H9 (cell line): ENCODE measurements at regions not wholly inside any gene's neighbourhood (a gene's known extent, or its start where the extent isn't known, plus 50 kb on each side); places are given as distances from the start of the nearest gene placed in this dataset.

ENCODE experiments used
- DNase-seq: peaks from one replicate; pipeline ENCODE4 v3.0.0-alpha.2; 2017
- H2AFZ ChIP-seq: one replicate; pipeline ENCODE4 v1.6.1; 2013; ENCODE audit warnings: mild to moderate bottlenecking, low read length, control low read depth, moderate library complexity
- H2AK5ac ChIP-seq: 2 replicates; pipeline ENCODE4 v1.6.1; 2013; ENCODE audit warnings: low read length, control low read depth, mixed read lengths; ENCODE audit not compliant: insufficient read length
- H2BK120ac ChIP-seq: one replicate; pipeline ENCODE4 v1.6.1; 2013; ENCODE audit warnings: low read depth, mild to moderate bottlenecking, low read length, control low read depth, inconsistent platforms; ENCODE audit not compliant: poor library complexity, severe bottlenecking
- H2BK12ac ChIP-seq: 2 replicates; pipeline ENCODE4 v1.6.1; 2013; ENCODE audit warnings: low read length, control low read depth, mixed read lengths, low read depth; ENCODE audit not compliant: insufficient read length
- H2BK15ac ChIP-seq: 2 replicates; pipeline ENCODE4 v1.6.1; 2013; ENCODE audit warnings: low read depth, low read length, control low read depth
- H2BK20ac ChIP-seq: one replicate; pipeline ENCODE4 v1.6.1; 2013; ENCODE audit warnings: low read depth, mild to moderate bottlenecking, low read length, control low read depth, inconsistent platforms; ENCODE audit not compliant: poor library complexity, severe bottlenecking
- H2BK5ac ChIP-seq: 2 replicates; pipeline ENCODE4 v1.6.1; 2013; ENCODE audit warnings: low read length, control low read depth, mixed read lengths; ENCODE audit not compliant: insufficient read length
- H3K14ac ChIP-seq: 2 replicates; pipeline ENCODE4 v1.6.1; 2013; ENCODE audit warnings: low read length, control low read depth; ENCODE audit not compliant: insufficient read depth
- H3K18ac ChIP-seq: 2 replicates; pipeline ENCODE4 v1.6.1; 2013; ENCODE audit warnings: low read depth, mild to moderate bottlenecking, mixed read lengths, low read length, control low read depth; ENCODE audit not compliant: insufficient read length
- H3K23ac ChIP-seq: 2 replicates; pipeline ENCODE4 v1.6.1; 2013; ENCODE audit warnings: low read length, control low read depth, mixed read lengths, low read depth; ENCODE audit not compliant: insufficient read length
- H3K23me2 ChIP-seq: 2 replicates; pipeline ENCODE4 v1.6.1; 2013; ENCODE audit warnings: low read depth, mild to moderate bottlenecking, mixed read lengths, low read length, control low read depth; ENCODE audit not compliant: insufficient read length, poor library complexity, severe bottlenecking
- H3K27ac ChIP-seq: 2 replicates; pipeline ENCODE4 v1.5.1; 2013; ENCODE audit warnings: low read length, control low read depth, mixed read lengths, low read depth; ENCODE audit not compliant: insufficient read length
- H3K27me3 ChIP-seq: 2 replicates; pipeline ENCODE4 v1.6.1; 2013; ENCODE audit warnings: low read length, control low read depth, inconsistent platforms; ENCODE audit not compliant: insufficient read depth
- H3K4ac ChIP-seq: 2 replicates; pipeline ENCODE4 v1.6.1; 2013; ENCODE audit warnings: low read depth, mild to moderate bottlenecking, control low read depth, inconsistent platforms, low read length, moderate library complexity
- H3K4me1 ChIP-seq: 2 replicates; pipeline ENCODE4 v1.6.1; 2013; ENCODE audit warnings: low read length, control low read depth, inconsistent platforms; ENCODE audit not compliant: insufficient read depth
- H3K4me2 ChIP-seq: 2 replicates; pipeline ENCODE4 v1.6.1; 2013; ENCODE audit warnings: low read length, control low read depth, mixed read lengths; ENCODE audit not compliant: insufficient read length, insufficient read depth
- H3K56ac ChIP-seq: 2 replicates; pipeline ENCODE4 v1.6.1; 2013; ENCODE audit warnings: low read depth, mild to moderate bottlenecking, mixed read lengths, low read length, control low read depth; ENCODE audit not compliant: insufficient read length
- H3K79me1 ChIP-seq: 2 replicates; pipeline ENCODE4 v1.6.1; 2013; ENCODE audit warnings: low read depth, mild to moderate bottlenecking, moderate library complexity, low read length, control low read depth, inconsistent platforms; ENCODE audit not compliant: insufficient read depth, poor library complexity, severe bottlenecking
- H3K79me2 ChIP-seq: 2 replicates; pipeline ENCODE4 v1.6.1; 2013; ENCODE audit warnings: low read length, control low read depth, inconsistent platforms; ENCODE audit not compliant: insufficient read depth
- H3K9ac ChIP-seq: 2 replicates; pipeline ENCODE4 v1.6.1; 2013; ENCODE audit warnings: low read length, control low read depth, mixed read lengths; ENCODE audit not compliant: insufficient read length; ENCODE audit errors: extremely low read depth
- H3K9me3 ChIP-seq: one replicate; pipeline ENCODE4 v1.6.1; 2013; ENCODE audit warnings: low read depth, low read length, inconsistent platforms; ENCODE audit not compliant: control insufficient read depth
- H3T11ph ChIP-seq: one replicate; pipeline ENCODE4 v1.6.1; 2013; ENCODE audit warnings: mild to moderate bottlenecking, low read length, control low read depth, inconsistent platforms
- H4K20me1 ChIP-seq: one replicate; pipeline ENCODE4 v1.6.1; 2013; ENCODE audit not compliant: control insufficient read depth, insufficient read length, insufficient read depth
- H4K5ac ChIP-seq: 2 replicates; pipeline ENCODE4 v1.6.1; 2013; ENCODE audit warnings: low read depth, mild to moderate bottlenecking, mixed read lengths, low read length, control low read depth; ENCODE audit not compliant: insufficient read length
- H4K8ac ChIP-seq: replicated peaks from 2 replicates; pipeline ENCODE4 v1.6.1; 2013; ENCODE audit warnings: low read length, control low read depth, mixed read lengths, low read depth; ENCODE audit not compliant: insufficient read length
- H4K91ac ChIP-seq: 2 replicates; pipeline ENCODE4 v1.6.1; 2013; ENCODE audit warnings: low read depth, mild to moderate bottlenecking, moderate library complexity, mixed read lengths, low read length, control low read depth; ENCODE audit not compliant: insufficient read length
- H3K27ac Mint-ChIP-seq, 3 experiments: 2 replicates in 2 of 3; 3 replicates in 1 of 3; pipeline ENCODE4 v1.8.0; 2020 to 2021; ENCODE audit warnings: mixed read lengths in 3 of 3, mild to moderate bottlenecking in 1 of 3, moderate library complexity in 1 of 3
- H3K27me3 Mint-ChIP-seq: 2 replicates; pipeline ENCODE4 v1.8.0; 2021; ENCODE audit warnings: low read depth, mild to moderate bottlenecking, moderate library complexity, mixed read lengths
- H3K36me3 Mint-ChIP-seq, 3 experiments: 2 replicates in 2 of 3; 3 replicates in 1 of 3; pipeline ENCODE4 v1.8.0; 2020 to 2021; ENCODE audit warnings: low read depth in 3 of 3, mixed read lengths in 3 of 3; ENCODE audit not compliant: insufficient read depth in 1 of 3
- H3K4me1 Mint-ChIP-seq, 2 experiments: 2 replicates each; pipeline ENCODE4 v1.8.0; 2020; ENCODE audit warnings: mixed read lengths in 2 of 2
- H3K4me3 Mint-ChIP-seq, 2 experiments: 2 replicates in 1 of 2; 3 replicates in 1 of 2; pipeline ENCODE4 v1.8.0; 2020 to 2021; ENCODE audit warnings: mild to moderate bottlenecking in 2 of 2, mixed read lengths in 2 of 2, moderate library complexity in 1 of 2
- H3K9me3 Mint-ChIP-seq, 2 experiments: 2 replicates in 1 of 2; 3 replicates in 1 of 2; pipeline ENCODE4 v1.8.0; 2020; ENCODE audit warnings: mild to moderate bottlenecking in 2 of 2, mixed read lengths in 2 of 2, moderate library complexity in 1 of 2
- WGBS: extraction: QIAGEN DNeasy Blood & Tissue Kit; methylation state at CpG from one replicate; pipeline ENCODE4 v1.1.7; 2013; ENCODE audit warnings: missing lambda C conversion rate, low lambda C conversion rate, mixed read lengths; ENCODE audit not compliant: insufficient read length; ENCODE audit errors: extremely low coverage; 5-methylcytosine and 5-hydroxymethylcytosine counted together
- TF ChIP-seq, protein P1 (sequence below): fragments of 200-600 bp; sonication (generic); conservative IDR thresholded peaks from 3 replicates; pipeline ENCODE4 v1.8.0; 2021; ENCODE audit warnings: antibody characterized with exemption, mild to moderate bottlenecking

DNA sequence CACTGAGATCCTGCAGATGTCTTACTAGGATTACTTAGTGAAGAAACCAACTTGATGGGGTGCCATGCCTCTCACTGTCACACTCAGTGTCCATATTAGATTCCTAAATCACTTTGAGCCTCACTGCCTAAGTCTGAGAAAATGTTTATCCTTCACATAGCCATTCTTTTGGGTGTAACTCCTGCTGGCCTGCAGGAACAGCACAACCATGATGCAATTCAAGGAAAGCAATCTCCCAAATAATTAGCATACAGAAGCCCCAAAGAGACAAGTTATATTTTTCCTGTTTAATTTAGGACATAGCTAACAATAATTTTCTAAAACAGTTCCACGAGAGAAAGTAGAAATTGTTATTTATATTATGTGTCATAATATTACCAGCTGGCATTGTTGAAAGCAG, 655.5 kb downstream of the KCNA4 start:
- Histone ChIP-seq H3K4ac (no peak overlapping the region), H2AK5ac (no peak overlapping the region), H2BK15ac (no peak overlapping the region), H3K27ac (no peak overlapping the region), H3K9me3 (no peaks in the 10 kb centered on the region), H3K18ac (no peak overlapping the region), H4K5ac (no peak overlapping the region), H3K27me3 (peaks cover 32% of the 10 kb centered on the region), H3K56ac (no peak overlapping the region), H3T11ph (no peak overlapping the region), H4K20me1 (no peaks in the 10 kb centered on the region), H3K14ac (no peak overlapping the region), H3K4me2 (no peak overlapping the region), H4K91ac (no peak overlapping the region), H3K4me1 (no peaks in the 10 kb centered on the region), H2AFZ (no peak overlapping the region), H3K79me2 (no peaks in the 10 kb centered on the region), H2BK20ac (no peak overlapping the region), H3K79me1 (no peaks in the 10 kb centered on the region), H2BK5ac (no peak overlapping the region), H4K8ac (no peak overlapping the region), H2BK120ac (no peak overlapping the region), H3K9ac (no peak overlapping the region), H3K23ac (no peak overlapping the region), H3K23me2 (no peaks in the 10 kb centered on the region), H2BK12ac (no peak overlapping the region)
- Mint-ChIP-seq H3K27ac (no peak overlapping the region), H3K9me3 (0 out of 5 replicates have a peak, but pooled peaks cover 0 to 4% of the 10 kb centered on the region in 2 experiments), H3K27me3 (peaks cover 89% of the 10 kb centered on the region), H3K36me3 (no peaks in the 10 kb centered on the region; a peak in 1 of 7 replicates), H3K4me3 (no peak overlapping the region), H3K4me1 (no peaks in the 10 kb centered on the region)
- no peak for DNase-seq
- TF ChIP-seq, protein P1, sequence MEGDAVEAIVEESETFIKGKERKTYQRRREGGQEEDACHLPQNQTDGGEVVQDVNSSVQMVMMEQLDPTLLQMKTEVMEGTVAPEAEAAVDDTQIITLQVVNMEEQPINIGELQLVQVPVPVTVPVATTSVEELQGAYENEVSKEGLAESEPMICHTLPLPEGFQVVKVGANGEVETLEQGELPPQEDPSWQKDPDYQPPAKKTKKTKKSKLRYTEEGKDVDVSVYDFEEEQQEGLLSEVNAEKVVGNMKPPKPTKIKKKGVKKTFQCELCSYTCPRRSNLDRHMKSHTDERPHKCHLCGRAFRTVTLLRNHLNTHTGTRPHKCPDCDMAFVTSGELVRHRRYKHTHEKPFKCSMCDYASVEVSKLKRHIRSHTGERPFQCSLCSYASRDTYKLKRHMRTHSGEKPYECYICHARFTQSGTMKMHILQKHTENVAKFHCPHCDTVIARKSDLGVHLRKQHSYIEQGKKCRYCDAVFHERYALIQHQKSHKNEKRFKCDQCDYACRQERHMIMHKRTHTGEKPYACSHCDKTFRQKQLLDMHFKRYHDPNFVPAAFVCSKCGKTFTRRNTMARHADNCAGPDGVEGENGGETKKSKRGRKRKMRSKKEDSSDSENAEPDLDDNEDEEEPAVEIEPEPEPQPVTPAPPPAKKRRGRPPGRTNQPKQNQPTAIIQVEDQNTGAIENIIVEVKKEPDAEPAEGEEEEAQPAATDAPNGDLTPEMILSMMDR = no peak
- WGBS = no CpG with 5 or more reads among the region's 1 CpG
